Esophagus (tissue), 2 donors: ENCODE measurements at regions not wholly inside any gene's neighbourhood (a gene's known extent, or its start where the extent isn't known, plus 50 kb on each side); places are given as distances from the start of the nearest gene placed in this dataset.

Experiments
- H3K27ac ChIP-seq, 2 donors: one replicate each; pipeline ENCODE4 v1.5.1; 2013; ENCODE audit warnings: low read depth in 2 of 2, mild to moderate bottlenecking in 2 of 2, inconsistent platforms in 1 of 2, low read length in 1 of 2, moderate library complexity in 1 of 2
- H3K27me3 ChIP-seq, 2 donors: one replicate each; pipeline ENCODE4 v1.6.1; 2013; ENCODE audit warnings: low read length in 2 of 2, control low read depth in 1 of 2, mild to moderate bottlenecking in 1 of 2; ENCODE audit not compliant: insufficient read depth in 2 of 2, control insufficient read depth in 1 of 2
- H3K36me3 ChIP-seq, 2 donors: one replicate each; pipeline ENCODE4 v1.6.1; 2013; ENCODE audit warnings: low read length in 1 of 2; ENCODE audit not compliant: control insufficient read depth in 2 of 2, insufficient read depth in 2 of 2
- H3K4me1 ChIP-seq, 2 donors: one replicate each; pipeline ENCODE4 v1.6.1; 2013; ENCODE audit warnings: low read length in 1 of 2; ENCODE audit not compliant: control insufficient read depth in 2 of 2, insufficient read depth in 2 of 2
- H3K4me3 ChIP-seq, 2 donors: one replicate each; pipeline ENCODE4 v1.5.1; 2013; ENCODE audit warnings: low read length in 2 of 2, mild to moderate bottlenecking in 2 of 2, low read depth in 1 of 2, moderate library complexity in 1 of 2
- H3K9me3 ChIP-seq, 2 donors: one replicate each; pipeline ENCODE4 v1.6.1; 2013; ENCODE audit warnings: mild to moderate bottlenecking in 2 of 2, low read depth in 1 of 2, low read length in 1 of 2, moderate library complexity in 1 of 2; ENCODE audit not compliant: control insufficient read depth in 2 of 2, insufficient read depth in 1 of 2
- WGBS, 2 donors: extraction: QIAGEN DNeasy Blood & Tissue Kit; methylation state at CpG; one replicate each; pipeline ENCODE4 v1.1.7; 2013; 5-methylcytosine and 5-hydroxymethylcytosine counted together
- donor health status: healthy with polysubstance abuse.
- donor health status: Bipolar disorder and iron deficiency.

- Histone ChIP-seq H3K27me3 (peaks cover 2 to 3% of the 10 kb centered on the region in 2 donors), H3K9me3 (peaks cover 0 to 2% of the 10 kb centered on the region in 2 donors), H3K36me3 (no peaks in the 10 kb centered on the region), H3K4me3 (no peak overlapping the region), H3K4me1 (peaks cover 0 to 2% of the 10 kb centered on the region in 2 donors), H3K27ac (no peak overlapping the region)
- WGBS, 2 donors, result 81 to 83% methylated on average over 12 of the region's 12 CpGs
These were observed 144.3 kb downstream of the INHBB start for GRCh38 chr2:120490091-120490798.

- H3K36me3 ChIP-seq, result no peaks in the 10 kb centered on the region
- H3K27me3 ChIP-seq, result peaks cover 2 to 3% of the 10 kb centered on the region in 2 donors
- H3K4me1 ChIP-seq, result peaks cover 0 to 2% of the 10 kb centered on the region in 2 donors
- no peak overlapping the region for H3K27ac ChIP-seq
- H3K9me3 ChIP-seq, result no peaks in the 10 kb centered on the region
- H3K4me3 ChIP-seq, result no peak overlapping the region
- WGBS, 2 donors, result 88 to 92% methylated on average over 1 of the region's 1 CpG
These were observed 145.2 kb downstream of the INHBB start for GRCh38 chr2:120491111-120491625.

GRCh38 chr2:120493231-120493630, 147.3 kb downstream of the INHBB start:
- WGBS, 2 donors, result 71 to 77% methylated on average over 5 of the region's 5 CpGs
- H3K27me3 ChIP-seq, result peaks cover 2 to 3% of the 10 kb centered on the region in 2 donors
- no peak overlapping the region for H3K4me3 ChIP-seq
- peaks cover 0 to 2% of the 10 kb centered on the region in 2 donors for H3K4me1 ChIP-seq
- H3K9me3 ChIP-seq, result no peaks in the 10 kb centered on the region
- H3K36me3 ChIP-seq, result no peaks in the 10 kb centered on the region
- no peak overlapping the region for H3K27ac ChIP-seq

- Histone ChIP-seq H3K27ac (no peak overlapping the region), H3K27me3 (peaks cover 3% of the 10 kb centered on the region in 2 donors), H3K9me3 (no peaks in the 10 kb centered on the region), H3K4me3 (no peak overlapping the region), H3K4me1 (no peaks in the 10 kb centered on the region), H3K36me3 (no peaks in the 10 kb centered on the region)
These were observed 148.5 kb downstream of the INHBB start for GRCh38 chr2:120494446-120494845.

GRCh38 chr2:120495586-120495985, 149.7 kb downstream of the INHBB start:
- 55 to 77% methylated on average over 2 of the region's 2 CpGs for WGBS, 2 donors
- no peak overlapping the region for H3K27ac ChIP-seq
- peaks cover 3% of the 10 kb centered on the region in 2 donors for H3K27me3 ChIP-seq
- no peaks in the 10 kb centered on the region for H3K9me3 ChIP-seq
- H3K36me3 ChIP-seq, result no peaks in the 10 kb centered on the region
- no peaks in the 10 kb centered on the region for H3K4me1 ChIP-seq
- H3K4me3 ChIP-seq, result no peak overlapping the region

GRCh38 chr2:120496235-120496634, 150.3 kb downstream of the INHBB start:
- Histone ChIP-seq H3K36me3 (no peaks in the 10 kb centered on the region), H3K27me3 (peaks cover 1 to 3% of the 10 kb centered on the region in 2 donors), H3K4me3 (no peak overlapping the region), H3K27ac (no peak overlapping the region), H3K4me1 (no peaks in the 10 kb centered on the region), H3K9me3 (no peaks in the 10 kb centered on the region)
- WGBS, 2 donors, result 81 to 86% methylated on average over 7 of the region's 7 CpGs

GRCh38 chr2:120496759-120497158, 150.8 kb downstream of the INHBB start:
- Histone ChIP-seq H3K4me3 (no peak overlapping the region), H3K27me3 (peaks cover 0 to 3% of the 10 kb centered on the region in 2 donors), H3K27ac (no peak overlapping the region), H3K4me1 (no peaks in the 10 kb centered on the region), H3K36me3 (no peaks in the 10 kb centered on the region), H3K9me3 (no peaks in the 10 kb centered on the region)
- WGBS, 2 donors, result 79% methylated on average over 7 of the region's 7 CpGs

GRCh38 chr2:120497261-120497977, 151.5 kb downstream of the INHBB start:
- H3K4me1 ChIP-seq, result no peaks in the 10 kb centered on the region
- no peak overlapping the region for H3K4me3 ChIP-seq
- H3K27ac ChIP-seq, result no peak overlapping the region
- peaks cover 0 to 3% of the 10 kb centered on the region in 2 donors for H3K27me3 ChIP-seq
- no peaks in the 10 kb centered on the region for H3K9me3 ChIP-seq
- H3K36me3 ChIP-seq, result no peaks in the 10 kb centered on the region
- 86 to 88% methylated on average over 7 of the region's 7 CpGs for WGBS, 2 donors

- 83 to 88% methylated on average over 3 of the region's 3 CpGs for WGBS, 2 donors
These were observed 152.2 kb downstream of the INHBB start for GRCh38 chr2:120498121-120498520.

More at GRCh38 chr2:120498121-120498520, 152.2 kb downstream of the INHBB start:
- Histone ChIP-seq H3K4me1 (no peaks in the 10 kb centered on the region), H3K27ac (no peak overlapping the region), H3K36me3 (no peaks in the 10 kb centered on the region), H3K27me3 (peaks cover 0 to 3% of the 10 kb centered on the region in 2 donors), H3K9me3 (no peaks in the 10 kb centered on the region), H3K4me3 (no peak overlapping the region)
